RWPE2 (cell line): ENCODE measurements at regions not wholly inside any gene's neighbourhood (a gene's known extent, or its start where the extent isn't known, plus 50 kb on each side); places are given as distances from the start of the nearest gene placed in this dataset.

Experiments
- ATAC-seq: fragments of 200-7000 bp; cut with Tn5 transposase; 3 replicates; pipeline ENCODE4 v1.9.1; 2021; ENCODE audit warnings: low read depth
- DNase-seq: peaks from one replicate; pipeline ENCODE4 v3.0.0-alpha.2; 2020; ENCODE audit warnings: low spot score
- H3K27ac ChIP-seq: fragments of 450-650 bp; 2 replicates; pipeline ENCODE4 v1.5.1; 2017; ENCODE audit warnings: mild to moderate bottlenecking; ENCODE audit not compliant: poor library complexity, severe bottlenecking
- H3K27me3 ChIP-seq: fragments of 250-450 bp; sonication (Bioruptor Pico); 2 replicates; pipeline ENCODE4 v1.5.1; 2021; ENCODE audit warnings: mild to moderate bottlenecking, moderate library complexity; ENCODE audit not compliant: insufficient read depth, poor library complexity, severe bottlenecking
- H3K36me3 ChIP-seq: fragments of 250-450 bp; sonication (Bioruptor Pico); 2 replicates; pipeline ENCODE4 v1.5.1; 2020; ENCODE audit warnings: low read depth, mild to moderate bottlenecking, moderate library complexity
- H3K4me1 ChIP-seq: fragments of 250-450 bp; sonication (Bioruptor Pico); 2 replicates; pipeline ENCODE4 v1.5.1; 2021; ENCODE audit warnings: mild to moderate bottlenecking, moderate library complexity; ENCODE audit not compliant: insufficient read depth, poor library complexity, severe bottlenecking
- H3K4me3 ChIP-seq: fragments of 250-450 bp; sonication (Bioruptor Pico); 2 replicates; pipeline ENCODE4 v1.5.1; 2021; ENCODE audit warnings: mild to moderate bottlenecking, moderate library complexity; ENCODE audit not compliant: severe bottlenecking
- H3K9me3 ChIP-seq: fragments of 250-450 bp; sonication (Bioruptor Pico); 2 replicates; pipeline ENCODE4 v1.5.1; 2021; ENCODE audit warnings: mild to moderate bottlenecking, moderate library complexity; ENCODE audit not compliant: severe bottlenecking
- TF ChIP-seq, protein P1 (sequence below): fragments of 450-650 bp; IDR thresholded peaks from one replicate; pipeline ENCODE4 v1.5.1; 2017; ENCODE audit warnings: mild to moderate bottlenecking, moderate library complexity; ENCODE audit not compliant: poor library complexity, severe bottlenecking

GRCh38 chr5:8683496-8683895 lies 814.5 kb downstream of the MTRR start:
- TF ChIP-seq, protein P1, sequence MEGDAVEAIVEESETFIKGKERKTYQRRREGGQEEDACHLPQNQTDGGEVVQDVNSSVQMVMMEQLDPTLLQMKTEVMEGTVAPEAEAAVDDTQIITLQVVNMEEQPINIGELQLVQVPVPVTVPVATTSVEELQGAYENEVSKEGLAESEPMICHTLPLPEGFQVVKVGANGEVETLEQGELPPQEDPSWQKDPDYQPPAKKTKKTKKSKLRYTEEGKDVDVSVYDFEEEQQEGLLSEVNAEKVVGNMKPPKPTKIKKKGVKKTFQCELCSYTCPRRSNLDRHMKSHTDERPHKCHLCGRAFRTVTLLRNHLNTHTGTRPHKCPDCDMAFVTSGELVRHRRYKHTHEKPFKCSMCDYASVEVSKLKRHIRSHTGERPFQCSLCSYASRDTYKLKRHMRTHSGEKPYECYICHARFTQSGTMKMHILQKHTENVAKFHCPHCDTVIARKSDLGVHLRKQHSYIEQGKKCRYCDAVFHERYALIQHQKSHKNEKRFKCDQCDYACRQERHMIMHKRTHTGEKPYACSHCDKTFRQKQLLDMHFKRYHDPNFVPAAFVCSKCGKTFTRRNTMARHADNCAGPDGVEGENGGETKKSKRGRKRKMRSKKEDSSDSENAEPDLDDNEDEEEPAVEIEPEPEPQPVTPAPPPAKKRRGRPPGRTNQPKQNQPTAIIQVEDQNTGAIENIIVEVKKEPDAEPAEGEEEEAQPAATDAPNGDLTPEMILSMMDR, result no peak
- no peaks in the 10 kb centered on the region for H3K9me3 ChIP-seq
- no peaks in the 10 kb centered on the region for H3K4me1 ChIP-seq
- H3K27me3 ChIP-seq, result peaks cover 28% of the 10 kb centered on the region
- H3K4me3 ChIP-seq, result no peak overlapping the region
- no peak overlapping the region for H3K27ac ChIP-seq
- ATAC-seq (no peak), DNase-seq (no peak)
- no peaks in the 10 kb centered on the region for H3K36me3 ChIP-seq

DNA sequence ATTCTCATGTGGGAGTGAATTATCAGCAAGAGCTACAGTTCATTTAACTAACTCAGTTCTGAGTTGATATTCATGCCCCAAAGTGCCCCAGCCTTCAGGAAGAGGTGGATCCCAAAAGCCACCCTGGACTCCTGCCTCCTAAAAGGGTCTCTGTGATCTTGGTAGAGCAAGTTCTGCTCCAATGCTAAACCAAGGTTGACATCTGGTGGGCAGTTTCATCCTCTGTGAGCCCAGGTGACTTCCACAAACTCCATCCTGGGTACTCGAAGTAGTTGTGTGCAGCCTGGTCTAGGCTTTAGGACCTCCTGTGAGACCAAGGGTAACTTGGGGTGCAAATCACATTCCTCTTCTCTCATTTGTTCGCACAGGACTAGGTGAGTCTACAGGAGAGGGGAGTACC lies 816.8 kb downstream of the MTRR start:
- no peak overlapping the region for H3K4me3 ChIP-seq
- ATAC-seq (no peak; the same call in 2 of the 3 replicates), DNase-seq (no peak)
- H3K27ac ChIP-seq, result no peak overlapping the region
- H3K9me3 ChIP-seq, result no peaks in the 10 kb centered on the region
- H3K36me3 ChIP-seq, result no peaks in the 10 kb centered on the region
- no peaks in the 10 kb centered on the region for H3K4me1 ChIP-seq
- peaks cover 16% of the 10 kb centered on the region for H3K27me3 ChIP-seq
- TF ChIP-seq, protein P1, result no peak

DNA sequence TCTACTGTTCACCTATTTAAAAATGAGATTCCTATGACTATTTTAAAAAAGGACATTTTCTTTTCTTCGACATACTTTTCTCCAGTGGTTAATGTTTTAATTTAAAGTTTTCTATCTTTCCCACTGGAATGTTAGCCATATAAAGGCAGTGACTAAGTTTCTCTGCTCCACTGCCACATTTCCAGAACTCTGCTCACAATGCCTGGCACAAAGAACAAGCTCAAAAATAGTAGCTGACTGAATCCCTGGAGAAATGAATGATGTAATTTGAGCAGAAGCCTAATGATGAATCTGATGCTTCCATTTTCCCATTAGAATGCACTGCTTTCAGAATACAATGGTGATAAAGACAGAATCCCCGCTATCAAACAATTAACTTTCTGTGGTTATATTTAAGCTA lies 817.8 kb downstream of the MTRR start:
- DNase-seq (no peak), ATAC-seq (no peak)
- H3K36me3 ChIP-seq, result no peaks in the 10 kb centered on the region
- no peak overlapping the region for H3K4me3 ChIP-seq
- TF ChIP-seq, protein P1, result no peak
- peaks cover 14% of the 10 kb centered on the region for H3K27me3 ChIP-seq
- no peaks in the 10 kb centered on the region for H3K4me1 ChIP-seq
- H3K27ac ChIP-seq, result no peak overlapping the region
- H3K9me3 ChIP-seq, result no peaks in the 10 kb centered on the region

DNA sequence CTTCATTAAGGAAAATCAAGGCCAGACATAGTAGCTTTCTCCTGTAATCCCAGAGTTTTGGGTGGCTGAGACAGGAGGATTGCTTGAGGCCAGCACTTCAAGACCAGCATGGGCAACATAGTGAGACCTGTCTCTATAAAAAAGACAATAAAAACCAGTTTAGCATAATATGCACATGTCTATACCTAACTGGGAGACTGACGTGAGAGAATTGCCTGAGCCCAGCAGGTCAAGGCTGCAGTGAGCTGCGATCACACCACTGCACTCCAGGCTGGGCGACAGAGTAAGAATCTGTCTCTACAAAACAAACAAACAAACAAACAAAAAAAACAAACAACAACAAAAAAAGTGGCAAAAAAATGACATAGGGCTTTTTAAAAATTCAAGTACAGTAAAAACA lies 820.8 kb downstream of the MTRR start:
- Histone ChIP-seq H3K27ac (no peak overlapping the region), H3K27me3 (peaks cover 32% of the 10 kb centered on the region), H3K4me1 (no peaks in the 10 kb centered on the region), H3K36me3 (no peaks in the 10 kb centered on the region), H3K9me3 (no peaks in the 10 kb centered on the region), H3K4me3 (no peak overlapping the region)
- ATAC-seq (no peak), DNase-seq (no peak)
- TF ChIP-seq, protein P1, result no peak

- DNase-seq (no peak), ATAC-seq (no peak)
- Histone ChIP-seq H3K9me3 (no peaks in the 10 kb centered on the region), H3K27me3 (peaks cover 32% of the 10 kb centered on the region), H3K36me3 (no peaks in the 10 kb centered on the region), H3K27ac (no peak overlapping the region), H3K4me3 (no peak overlapping the region), H3K4me1 (no peaks in the 10 kb centered on the region)
- TF ChIP-seq, protein P1, result no peak
Measured at GRCh38 chr5:8691221-8691620, 822.3 kb downstream of the MTRR start.
